ENCODE measurements at regions not wholly inside any gene's neighbourhood (a gene's known extent, or its start where the extent isn't known, plus 50 kb on each side); places are given as distances from the start of the nearest gene placed in this dataset.

DNA sequence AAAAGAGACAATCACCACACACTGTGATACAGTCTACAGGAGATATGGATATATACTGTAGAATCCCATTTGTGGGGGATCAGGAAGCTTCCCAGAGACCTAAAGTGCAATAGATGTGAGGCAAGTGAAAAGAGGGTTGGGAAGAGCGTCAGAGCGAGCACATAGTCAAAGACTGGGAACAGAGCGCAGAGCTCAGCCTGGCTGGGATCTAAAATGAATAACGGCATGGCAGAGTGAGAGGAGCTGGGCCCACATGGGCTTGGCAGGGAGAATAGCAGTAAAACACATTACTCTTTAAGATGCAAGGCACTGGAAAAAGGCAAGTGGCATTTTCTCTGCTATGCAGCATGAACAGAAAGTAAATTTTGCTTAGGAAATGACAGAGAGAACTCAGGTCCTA is 52.4 kb upstream of the BCL11A start:
- Histone ChIP-seq H2BK20ac (ENCODE audit: low read depth, low read length, poor library complexity, severe bottlenecking) (no peak overlapping the region), H4K5ac (ENCODE audit: insufficient read length, low read depth, low read length) (no peak overlapping the region), H2AFZ (ENCODE audit: low read length) (no peak overlapping the region), H3K79me2 (ENCODE audit: insufficient read depth, low read length) (no peaks in the 10 kb centered on the region), H3K56ac (ENCODE audit: insufficient read length, low read depth, low read length) (no peak overlapping the region), H3K9me3 (ENCODE audit: control insufficient read depth, low read depth, low read length) (no peaks in the 10 kb centered on the region), H2AK5ac (ENCODE audit: insufficient read length, low read length) (no peak overlapping the region), H3K27me3 (ENCODE audit: insufficient read depth, low read length) (no peaks in the 10 kb centered on the region), H3K4me2 (ENCODE audit: insufficient read depth, insufficient read length, low read length) (no peak overlapping the region), H2BK15ac (ENCODE audit: low read depth, low read length) (no peak overlapping the region), H3K27ac (ENCODE audit: insufficient read length, low read depth, low read length) (no peak overlapping the region), H3K4me1 (ENCODE audit: insufficient read depth, low read length) (no peaks in the 10 kb centered on the region), H3K23me2 (ENCODE audit: insufficient read length, low read depth, low read length, poor library complexity, severe bottlenecking) (no peaks in the 10 kb centered on the region), H4K91ac (ENCODE audit: insufficient read length, low read depth, low read length) (no peak overlapping the region), H2BK120ac (ENCODE audit: low read depth, low read length, poor library complexity, severe bottlenecking) (no peak overlapping the region), H3K79me1 (ENCODE audit: insufficient read depth, low read depth, low read length, poor library complexity, severe bottlenecking) (no peaks in the 10 kb centered on the region), H3K9ac (ENCODE audit: extremely low read depth, insufficient read length, low read length) (no peak overlapping the region), H2BK5ac (ENCODE audit: insufficient read length, low read length) (no peak overlapping the region), H3K4ac (ENCODE audit: low read depth, low read length) (no peak overlapping the region), H3K14ac (ENCODE audit: insufficient read depth, low read length) (no peak overlapping the region), H3K23ac (ENCODE audit: insufficient read length, low read depth, low read length) (no peak overlapping the region), H4K20me1 (ENCODE audit: control insufficient read depth, insufficient read depth, insufficient read length) (no peaks in the 10 kb centered on the region), H2BK12ac (ENCODE audit: insufficient read length, low read depth, low read length) (no peak overlapping the region), H3K18ac (ENCODE audit: insufficient read length, low read depth, low read length) (no peak overlapping the region), H3T11ph (ENCODE audit: low read length) (no peak overlapping the region), H4K8ac (replicated peaks; ENCODE audit: insufficient read length, low read depth, low read length) (no peak overlapping the region)
- no peak for DNase-seq
- peaks cover under 1 to 4% of the 10 kb centered on the region in 2 experiments; a peak in 2 of 5 replicates for H3K9me3 Mint-ChIP-seq
- WGBS (ENCODE audit: extremely low coverage, insufficient read length, low lambda C conversion rate) = no CpG with 5 or more reads among the region's 4 CpGs
- TF ChIP-seq, protein P1, sequence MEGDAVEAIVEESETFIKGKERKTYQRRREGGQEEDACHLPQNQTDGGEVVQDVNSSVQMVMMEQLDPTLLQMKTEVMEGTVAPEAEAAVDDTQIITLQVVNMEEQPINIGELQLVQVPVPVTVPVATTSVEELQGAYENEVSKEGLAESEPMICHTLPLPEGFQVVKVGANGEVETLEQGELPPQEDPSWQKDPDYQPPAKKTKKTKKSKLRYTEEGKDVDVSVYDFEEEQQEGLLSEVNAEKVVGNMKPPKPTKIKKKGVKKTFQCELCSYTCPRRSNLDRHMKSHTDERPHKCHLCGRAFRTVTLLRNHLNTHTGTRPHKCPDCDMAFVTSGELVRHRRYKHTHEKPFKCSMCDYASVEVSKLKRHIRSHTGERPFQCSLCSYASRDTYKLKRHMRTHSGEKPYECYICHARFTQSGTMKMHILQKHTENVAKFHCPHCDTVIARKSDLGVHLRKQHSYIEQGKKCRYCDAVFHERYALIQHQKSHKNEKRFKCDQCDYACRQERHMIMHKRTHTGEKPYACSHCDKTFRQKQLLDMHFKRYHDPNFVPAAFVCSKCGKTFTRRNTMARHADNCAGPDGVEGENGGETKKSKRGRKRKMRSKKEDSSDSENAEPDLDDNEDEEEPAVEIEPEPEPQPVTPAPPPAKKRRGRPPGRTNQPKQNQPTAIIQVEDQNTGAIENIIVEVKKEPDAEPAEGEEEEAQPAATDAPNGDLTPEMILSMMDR (conservative IDR thresholded peaks at IDR 0.05) = no peak
- peaks cover 19 to 29% of the 10 kb centered on the region in 2 experiments for H3K4me1 Mint-ChIP-seq
- peaks cover 0 to 1% (median 0%) of the 10 kb centered on the region in 3 experiments; a peak in 3 of 7 replicates for H3K36me3 Mint-ChIP-seq (ENCODE audit: insufficient read depth in 1 of 3, low read depth in 3 of 3)
- no peak overlapping the region for H3K27ac Mint-ChIP-seq
- H3K27me3 Mint-ChIP-seq (ENCODE audit: low read depth) = no peaks in the 10 kb centered on the region
- H3K4me3 Mint-ChIP-seq = no peak overlapping the region

Data from H9 (cell line).